Mucosa of descending colon (tissue), 3 donors: ENCODE measurements at regions not wholly inside any gene's neighbourhood (a gene's known extent, or its start where the extent isn't known, plus 50 kb on each side); places are given as distances from the start of the nearest gene placed in this dataset.
A peak's percentile ranks its signal among the peaks of the same experiment; 100 is the strongest.

Experiments used
- ATAC-seq: fragments of 200-7000 bp; cut with Tn5 transposase; one replicate; pipeline ENCODE4 v1.9.1; 2020; ENCODE audit warnings: mild to moderate bottlenecking, moderate library complexity
- DNase-seq, 3 donors: peaks; one replicate each; pipeline ENCODE4 v3.0.0-alpha.2; 2020
- H3K36me3 ChIP-seq: fragments of 200-600 bp; one replicate; pipeline ENCODE4 v1.8.0; 2021; ENCODE audit warnings: low read depth, mild to moderate bottlenecking
- H3K4me1 ChIP-seq: fragments of 200-600 bp; one replicate; pipeline ENCODE4 v1.8.0; 2021; ENCODE audit warnings: low read depth, mild to moderate bottlenecking
- H3K4me3 ChIP-seq: fragments of 200-600 bp; one replicate; pipeline ENCODE4 v1.8.0; 2021; ENCODE audit warnings: mild to moderate bottlenecking
- H3K9me3 ChIP-seq: fragments of 200-600 bp; one replicate; pipeline ENCODE4 v1.8.0; 2021; ENCODE audit warnings: mild to moderate bottlenecking
- intact Hi-C, 2 donors: fragments of 100-400 bp; cut with DNase I in 1 of 2; cut with micrococcal nuclease in 1 of 2; formaldehyde crosslinking; loops; one replicate each; pipeline versions ENCODE4 v1.11.0 to v1.11.1; 2022; cut with DNase I, micrococcal nuclease
- TF ChIP-seq, protein P1 (sequence below): fragments of 200-600 bp; IDR thresholded peaks from one replicate; pipeline ENCODE4 v1.8.0; 2022; ENCODE audit warnings: antibody characterized with exemption, mild to moderate bottlenecking
- donor health status: DM: no; HTN: no; CAD: no; lungs with moderate emphysema.
- donor health status: DM: no; HTN: no; CAD: no.
- donor health status: DM: no; HTN: yes; CAD: no.

DNA sequence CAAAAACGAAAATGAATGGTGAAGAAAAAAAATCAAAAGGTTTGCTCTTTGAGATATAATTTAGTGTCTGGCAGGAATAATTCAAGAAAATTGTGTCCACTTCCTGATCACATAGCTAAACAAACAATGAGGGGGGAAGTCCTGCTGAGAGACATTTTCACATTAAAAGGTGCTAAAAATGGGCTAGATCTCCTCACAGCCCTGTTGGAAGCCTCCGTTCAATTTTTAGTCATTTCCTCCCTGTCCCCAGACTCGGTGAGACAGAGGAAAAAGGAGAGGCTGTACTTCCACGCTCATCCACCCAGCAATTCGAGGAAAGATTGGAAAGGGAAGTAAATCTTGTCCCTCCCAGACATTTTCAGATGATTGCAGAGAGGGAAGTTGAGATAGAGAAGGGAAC, 103.7 kb downstream of the BARHL2 start:
- intact Hi-C loops: no loop called here
- H3K9me3 ChIP-seq: no peaks in the 10 kb centered on the region
- H3K4me1 ChIP-seq: no peaks in the 10 kb centered on the region
- no peaks in the 10 kb centered on the region for H3K36me3 ChIP-seq
- H3K4me3 ChIP-seq: no peak overlapping the region
- TF ChIP-seq, protein P1, sequence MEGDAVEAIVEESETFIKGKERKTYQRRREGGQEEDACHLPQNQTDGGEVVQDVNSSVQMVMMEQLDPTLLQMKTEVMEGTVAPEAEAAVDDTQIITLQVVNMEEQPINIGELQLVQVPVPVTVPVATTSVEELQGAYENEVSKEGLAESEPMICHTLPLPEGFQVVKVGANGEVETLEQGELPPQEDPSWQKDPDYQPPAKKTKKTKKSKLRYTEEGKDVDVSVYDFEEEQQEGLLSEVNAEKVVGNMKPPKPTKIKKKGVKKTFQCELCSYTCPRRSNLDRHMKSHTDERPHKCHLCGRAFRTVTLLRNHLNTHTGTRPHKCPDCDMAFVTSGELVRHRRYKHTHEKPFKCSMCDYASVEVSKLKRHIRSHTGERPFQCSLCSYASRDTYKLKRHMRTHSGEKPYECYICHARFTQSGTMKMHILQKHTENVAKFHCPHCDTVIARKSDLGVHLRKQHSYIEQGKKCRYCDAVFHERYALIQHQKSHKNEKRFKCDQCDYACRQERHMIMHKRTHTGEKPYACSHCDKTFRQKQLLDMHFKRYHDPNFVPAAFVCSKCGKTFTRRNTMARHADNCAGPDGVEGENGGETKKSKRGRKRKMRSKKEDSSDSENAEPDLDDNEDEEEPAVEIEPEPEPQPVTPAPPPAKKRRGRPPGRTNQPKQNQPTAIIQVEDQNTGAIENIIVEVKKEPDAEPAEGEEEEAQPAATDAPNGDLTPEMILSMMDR: no peak
- DNase-seq: no peak
- no peak for ATAC-seq

- DNase-seq: no peak
- intact Hi-C loops: no loop called here
- Histone ChIP-seq H3K4me3 (no peak overlapping the region), H3K4me1 (no peaks in the 10 kb centered on the region), H3K36me3 (no peaks in the 10 kb centered on the region), H3K9me3 (no peaks in the 10 kb centered on the region)
- no peak for ATAC-seq
- TF ChIP-seq, protein P1: no peak
Measured at GRCh38 chr1:90612033-90612432, 105.1 kb downstream of the BARHL2 start.

DNA sequence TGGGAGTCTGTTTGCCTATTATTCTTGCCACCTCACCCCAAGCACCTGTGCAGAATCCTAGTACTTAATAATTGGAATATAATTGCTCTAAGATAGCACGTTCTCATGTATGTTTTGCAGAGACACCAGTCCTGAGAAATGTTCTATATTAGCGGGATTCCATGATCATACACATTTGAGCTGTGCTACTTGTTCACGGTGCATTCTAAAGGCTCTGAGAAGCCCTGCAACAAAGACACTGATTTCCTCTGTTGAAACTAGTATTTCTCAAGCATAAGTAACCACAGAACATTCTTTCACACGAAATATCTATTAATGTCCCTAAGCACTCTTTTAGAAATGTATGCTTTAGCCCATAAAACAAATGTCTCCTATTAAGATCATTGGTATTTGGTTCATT, 109.4 kb downstream of the BARHL2 start:
- no peaks in the 10 kb centered on the region for H3K36me3 ChIP-seq
- no peak overlapping the region for H3K4me3 ChIP-seq
- DNase-seq: no peak
- TF ChIP-seq, protein P1: no peak
- H3K9me3 ChIP-seq: no peaks in the 10 kb centered on the region
- H3K4me1 ChIP-seq: no peaks in the 10 kb centered on the region
- intact Hi-C loops: no loop called here
- no peak for ATAC-seq

DNA sequence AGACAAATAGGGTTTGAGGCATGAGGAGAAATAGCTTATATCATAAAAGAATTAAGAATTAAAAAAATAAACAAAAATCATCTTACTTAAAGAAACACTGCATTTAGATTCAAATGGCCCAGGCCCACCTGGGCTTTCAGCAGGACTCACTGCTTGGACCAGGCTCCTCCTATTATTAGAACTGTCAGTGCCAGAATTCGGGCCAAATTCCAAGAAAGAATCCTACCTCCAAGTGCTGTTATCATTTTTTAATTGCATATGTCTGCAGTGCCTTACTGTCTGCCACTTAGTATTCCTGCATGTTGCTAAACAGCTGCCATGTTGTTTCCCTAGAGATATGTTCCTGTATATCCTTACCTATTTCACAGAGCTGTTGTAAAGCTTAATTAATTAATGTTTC, 112.0 kb downstream of the BARHL2 start:
- intact Hi-C loops: no loop called here
- Histone ChIP-seq H3K36me3 (no peaks in the 10 kb centered on the region), H3K4me1 (no peaks in the 10 kb centered on the region), H3K9me3 (no peaks in the 10 kb centered on the region), H3K4me3 (no peak overlapping the region)
- ATAC-seq: no peak
- DNase-seq: no peak
- TF ChIP-seq, protein P1: no peak

GRCh38 chr1:90593312-90593711, 123.8 kb downstream of the BARHL2 start:
- ATAC-seq (peak; percentile 94), DNase-seq (no peak)
- Histone ChIP-seq H3K36me3 (no peaks in the 10 kb centered on the region), H3K9me3 (peaks cover 13% of the 10 kb centered on the region), H3K4me1 (no peaks in the 10 kb centered on the region), H3K4me3 (no peak overlapping the region)
- TF ChIP-seq, protein P1: no peak
- intact Hi-C loops: no loop called here

DNA sequence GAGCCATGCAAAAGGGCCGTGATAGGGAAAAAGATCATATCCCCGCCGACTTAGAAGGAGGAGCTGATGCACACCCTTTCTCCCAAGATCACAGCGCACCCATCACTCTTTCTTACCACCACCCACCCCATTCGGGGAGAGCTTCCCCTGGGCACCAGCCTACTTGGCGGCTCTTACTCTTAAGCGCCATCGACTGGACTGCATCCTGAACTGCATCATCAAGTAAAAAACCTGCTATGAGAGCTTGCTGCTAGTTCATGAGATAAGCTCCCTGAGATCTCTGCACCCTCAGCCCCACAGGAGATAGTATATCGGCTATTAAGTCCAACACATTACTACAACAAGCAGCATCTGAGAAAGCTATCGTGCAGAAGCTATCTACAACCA, 125.1 kb downstream of the BARHL2 start:
- Histone ChIP-seq H3K4me3 (no peak overlapping the region), H3K36me3 (no peaks in the 10 kb centered on the region), H3K4me1 (no peaks in the 10 kb centered on the region), H3K9me3 (peaks cover 6% of the 10 kb centered on the region)
- DNase-seq: no peak
- TF ChIP-seq, protein P1: no peak
- no peak for ATAC-seq
- intact Hi-C loops: no loop called here
